HEK293 (cell line): ENCODE measurements at regions not wholly inside any gene's neighbourhood (a gene's known extent, or its start where the extent isn't known, plus 50 kb on each side); places are given as distances from the start of the nearest gene placed in this dataset.

Experiments
- CTCF ChIA-PET: fragments of 350-600 bp; formaldehyde crosslinking; extraction: SDS; loops from one replicate; lab custom pipeline; 2021; ENCODE audit warnings: antibody characterized with exemption; lab: Yijun Ruan, JAX
- POLR2A ChIA-PET: fragments of 300-600 bp; formaldehyde crosslinking; extraction: SDS; loops from one replicate; lab custom pipeline; 2020; ENCODE audit warnings: antibody characterized with exemption, inconsistent platforms; lab: Yijun Ruan, JAX
- H3K27ac ChIP-seq: fragments of 200-500 bp; sonication (Bioruptor generic); 2 replicates; pipeline ENCODE4 v1.5.1; 2014; ENCODE audit warnings: low read depth, low read length, control low read depth, inconsistent platforms; ENCODE audit errors: extremely low read depth
- H3K36me3 ChIP-seq, 2 experiments: fragments of 200-500 bp in 1 of 2; sonication (Bioruptor generic) in 1 of 2; 1 replicate in 1 of 2; 2 replicates in 1 of 2; pipeline ENCODE4 v1.5.1; 2014 to 2017; ENCODE audit warnings: inconsistent platforms in 2 of 2, low read length in 2 of 2; ENCODE audit not compliant: control insufficient read depth in 2 of 2, insufficient read depth in 1 of 2
- H3K4me1 ChIP-seq: fragments of 200-500 bp; sonication (Bioruptor generic); 2 replicates; pipeline ENCODE4 v1.5.1; 2014; ENCODE audit warnings: mild to moderate bottlenecking, low read length, inconsistent platforms; ENCODE audit not compliant: control insufficient read depth, insufficient read depth
- H3K4me3 ChIP-seq: 2 replicates; pipeline ENCODE4 v1.5.1; 2011; ENCODE audit warnings: low read depth, mild to moderate bottlenecking, control low read depth, low read length, moderate library complexity
- H3K9me3 ChIP-seq: fragments of 200-500 bp; sonication (Bioruptor generic); 2 replicates; pipeline ENCODE4 v1.5.1; 2014; ENCODE audit warnings: low read depth, low read length, inconsistent platforms; ENCODE audit not compliant: control insufficient read depth, insufficient read depth
- IKZF3 ChIP-seq: fragments of 450-650 bp; IDR thresholded peaks from 2 replicates; pipeline ENCODE4 v1.5.0; 2018; ENCODE audit warnings: missing biosample characterization, mild to moderate bottlenecking, missing genetic modification characterization, moderate library complexity
- KLF16 ChIP-seq: fragments of 450-650 bp; formaldehyde crosslinking; IDR thresholded peaks from 2 replicates; pipeline ENCODE4 v1.5.1; 2017; ENCODE audit warnings: missing biosample characterization, missing genetic modification characterization
- OSR2 ChIP-seq: fragments of 450-650 bp; formaldehyde crosslinking; IDR thresholded peaks from 2 replicates; pipeline ENCODE4 v1.5.1; 2016; ENCODE audit warnings: missing biosample characterization, missing genetic modification characterization
- SALL2 ChIP-seq: fragments of 450-650 bp; formaldehyde crosslinking; IDR thresholded peaks from 2 replicates; pipeline ENCODE4 v1.5.0; 2017; ENCODE audit warnings: missing biosample characterization, mild to moderate bottlenecking, missing genetic modification characterization, borderline replicate concordance
- SP7 ChIP-seq: fragments of 450-650 bp; formaldehyde crosslinking; IDR thresholded peaks from 2 replicates; pipeline ENCODE4 v1.5.1; 2016; ENCODE audit warnings: missing biosample characterization, missing genetic modification characterization
- ZFHX2 ChIP-seq: fragments of 450-650 bp; formaldehyde crosslinking; conservative IDR thresholded peaks from 2 replicates; pipeline ENCODE4 v1.5.1; 2016; ENCODE audit warnings: missing biosample characterization, missing genetic modification characterization
- ZNF157 ChIP-seq: fragments of 450-650 bp; formaldehyde crosslinking; IDR thresholded peaks from 2 replicates; pipeline ENCODE4 v1.5.1; 2016; ENCODE audit warnings: missing biosample characterization, missing genetic modification characterization
- ZNF211 ChIP-seq: fragments of 450-650 bp; formaldehyde crosslinking; IDR thresholded peaks from 2 replicates; pipeline ENCODE4 v1.5.1; 2016; ENCODE audit warnings: low read depth, missing biosample characterization, missing genetic modification characterization
- ZNF266 ChIP-seq: fragments of 450-650 bp; formaldehyde crosslinking; IDR thresholded peaks from 2 replicates; pipeline ENCODE4 v1.5.1; 2016; ENCODE audit warnings: missing biosample characterization, missing genetic modification characterization, low read depth
- ZNF530 ChIP-seq: fragments of 450-650 bp; formaldehyde crosslinking; IDR thresholded peaks from 2 replicates; pipeline ENCODE4 v1.5.1; 2016; ENCODE audit warnings: low read depth, missing biosample characterization, missing genetic modification characterization
- ZNF585B ChIP-seq: fragments of 450-650 bp; formaldehyde crosslinking; IDR thresholded peaks from 2 replicates; pipeline ENCODE4 v1.5.1; 2016; ENCODE audit warnings: missing biosample characterization, missing genetic modification characterization
- ZNF596 ChIP-seq: fragments of 450-650 bp; IDR thresholded peaks from 2 replicates; pipeline ENCODE4 v1.5.0; 2018; ENCODE audit warnings: missing biosample characterization, mild to moderate bottlenecking, missing genetic modification characterization, moderate library complexity
- TF ChIP-seq, protein P1 (sequence below): fragments of 450-650 bp; formaldehyde crosslinking; IDR thresholded peaks from 2 replicates; pipeline ENCODE4 v1.5.1; 2016; ENCODE audit warnings: missing biosample characterization, missing genetic modification characterization
- TF ChIP-seq, protein P2 (sequence below): fragments of 450-650 bp; formaldehyde crosslinking; IDR thresholded peaks from 2 replicates; pipeline ENCODE4 v1.5.1; 2017; ENCODE audit warnings: missing biosample characterization, missing genetic modification characterization
- TF ChIP-seq, protein P3 (sequence below): fragments of 450-650 bp; formaldehyde crosslinking; IDR thresholded peaks from 2 replicates; pipeline ENCODE4 v1.5.1; 2016; ENCODE audit warnings: missing biosample characterization, missing genetic modification characterization
- TF ChIP-seq, protein P4 (sequence below): fragments of 450-650 bp; formaldehyde crosslinking; IDR thresholded peaks from 2 replicates; pipeline ENCODE4 v1.5.1; 2016; ENCODE audit warnings: missing biosample characterization, missing genetic modification characterization
- TF ChIP-seq, protein P5 (sequence below): fragments of 450-650 bp; formaldehyde crosslinking; IDR thresholded peaks from 2 replicates; pipeline ENCODE4 v1.5.0; 2017; ENCODE audit warnings: missing biosample characterization, missing genetic modification characterization, borderline replicate concordance

DNA sequence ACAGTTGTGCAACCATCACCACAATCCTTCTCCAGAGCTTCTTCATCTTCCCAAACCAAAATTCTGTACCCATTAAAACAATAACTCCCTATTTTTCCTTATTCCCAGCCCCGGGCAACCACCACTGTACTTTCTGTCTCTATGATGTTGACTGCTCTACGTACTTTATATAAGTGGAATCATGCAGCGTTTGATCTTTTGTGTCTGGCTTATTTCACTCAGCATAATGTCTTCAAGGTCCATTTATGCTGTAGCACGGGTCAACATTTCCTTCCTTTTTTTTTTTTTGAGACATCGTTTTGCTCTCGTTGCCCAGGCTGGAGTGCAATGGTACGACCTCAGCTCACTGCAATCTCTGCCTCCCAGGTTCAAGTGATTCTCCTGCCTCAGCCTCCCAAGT lies 162.7 kb upstream of the GSC start:
- no peak overlapping the region for H3K4me3 ChIP-seq
- no peak overlapping the region for H3K27ac ChIP-seq
- TF ChIP-seq, protein P1, sequence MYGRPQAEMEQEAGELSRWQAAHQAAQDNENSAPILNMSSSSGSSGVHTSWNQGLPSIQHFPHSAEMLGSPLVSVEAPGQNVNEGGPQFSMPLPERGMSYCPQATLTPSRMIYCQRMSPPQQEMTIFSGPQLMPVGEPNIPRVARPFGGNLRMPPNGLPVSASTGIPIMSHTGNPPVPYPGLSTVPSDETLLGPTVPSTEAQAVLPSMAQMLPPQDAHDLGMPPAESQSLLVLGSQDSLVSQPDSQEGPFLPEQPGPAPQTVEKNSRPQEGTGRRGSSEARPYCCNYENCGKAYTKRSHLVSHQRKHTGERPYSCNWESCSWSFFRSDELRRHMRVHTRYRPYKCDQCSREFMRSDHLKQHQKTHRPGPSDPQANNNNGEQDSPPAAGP (tag by site-specific recombination) = no peak
- TF ChIP-seq KLF16 = no peak
- no peak for TF ChIP-seq ZNF596 (tag by site-specific recombination)
- no peak for TF ChIP-seq OSR2 (tag by site-specific recombination)
- TF ChIP-seq, protein P2, sequence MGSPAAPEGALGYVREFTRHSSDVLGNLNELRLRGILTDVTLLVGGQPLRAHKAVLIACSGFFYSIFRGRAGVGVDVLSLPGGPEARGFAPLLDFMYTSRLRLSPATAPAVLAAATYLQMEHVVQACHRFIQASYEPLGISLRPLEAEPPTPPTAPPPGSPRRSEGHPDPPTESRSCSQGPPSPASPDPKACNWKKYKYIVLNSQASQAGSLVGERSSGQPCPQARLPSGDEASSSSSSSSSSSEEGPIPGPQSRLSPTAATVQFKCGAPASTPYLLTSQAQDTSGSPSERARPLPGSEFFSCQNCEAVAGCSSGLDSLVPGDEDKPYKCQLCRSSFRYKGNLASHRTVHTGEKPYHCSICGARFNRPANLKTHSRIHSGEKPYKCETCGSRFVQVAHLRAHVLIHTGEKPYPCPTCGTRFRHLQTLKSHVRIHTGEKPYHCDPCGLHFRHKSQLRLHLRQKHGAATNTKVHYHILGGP (tag by site-specific recombination) = no peak
- no peak for TF ChIP-seq ZNF211 (tag by site-specific recombination)
- no peak for TF ChIP-seq ZNF585B
- TF ChIP-seq, all 188 proteins: peak for 0
- Histone ChIP-seq H3K9me3 (no peaks in the 10 kb centered on the region), H3K36me3 (no peaks in the 10 kb centered on the region), H3K4me1 (no peaks in the 10 kb centered on the region)
- ChIA-PET POLR2A (no interaction called here), CTCF (no interaction called here)

DNA sequence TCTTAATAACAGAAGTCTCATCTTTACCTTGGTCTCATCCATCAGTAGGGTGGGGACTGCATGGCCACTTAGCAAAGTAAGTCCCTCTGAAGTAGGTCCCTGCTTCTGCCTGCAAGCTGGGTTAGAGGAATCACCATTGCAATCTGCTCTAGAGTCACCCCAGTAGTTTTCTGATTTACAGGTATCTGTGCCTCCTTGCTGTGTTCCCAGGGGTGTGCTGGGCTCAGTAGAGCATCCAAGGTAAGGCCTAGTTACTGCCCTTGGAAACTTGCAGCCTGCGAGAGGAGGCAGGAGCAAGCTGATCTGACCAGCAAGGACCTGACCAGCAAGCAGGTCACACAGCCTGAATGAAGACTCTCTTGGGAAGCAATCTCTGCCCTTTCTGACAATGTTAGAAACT lies 160.8 kb upstream of the GSC start:
- H3K27ac ChIP-seq = no peak overlapping the region
- TF ChIP-seq KLF16 (no peak), ZNF596 (tag by site-specific recombination) (no peak), ZNF266 (tag by site-specific recombination) (no peak), IKZF3 (tag by site-specific recombination) (no peak), ZNF157 (no peak), ZFHX2 (tag by site-specific recombination) (no peak), SP7 (tag by site-specific recombination) (no peak), ZNF530 (tag by site-specific recombination) (no peak), SALL2 (tag by site-specific recombination) (no peak)
- TF ChIP-seq, protein P3, sequence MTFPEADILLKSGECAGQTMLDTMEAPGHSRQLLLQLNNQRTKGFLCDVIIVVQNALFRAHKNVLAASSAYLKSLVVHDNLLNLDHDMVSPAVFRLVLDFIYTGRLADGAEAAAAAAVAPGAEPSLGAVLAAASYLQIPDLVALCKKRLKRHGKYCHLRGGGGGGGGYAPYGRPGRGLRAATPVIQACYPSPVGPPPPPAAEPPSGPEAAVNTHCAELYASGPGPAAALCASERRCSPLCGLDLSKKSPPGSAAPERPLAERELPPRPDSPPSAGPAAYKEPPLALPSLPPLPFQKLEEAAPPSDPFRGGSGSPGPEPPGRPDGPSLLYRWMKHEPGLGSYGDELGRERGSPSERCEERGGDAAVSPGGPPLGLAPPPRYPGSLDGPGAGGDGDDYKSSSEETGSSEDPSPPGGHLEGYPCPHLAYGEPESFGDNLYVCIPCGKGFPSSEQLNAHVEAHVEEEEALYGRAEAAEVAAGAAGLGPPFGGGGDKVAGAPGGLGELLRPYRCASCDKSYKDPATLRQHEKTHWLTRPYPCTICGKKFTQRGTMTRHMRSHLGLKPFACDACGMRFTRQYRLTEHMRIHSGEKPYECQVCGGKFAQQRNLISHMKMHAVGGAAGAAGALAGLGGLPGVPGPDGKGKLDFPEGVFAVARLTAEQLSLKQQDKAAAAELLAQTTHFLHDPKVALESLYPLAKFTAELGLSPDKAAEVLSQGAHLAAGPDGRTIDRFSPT (tag by site-specific recombination) = no peak
- TF ChIP-seq, protein P1 (tag by site-specific recombination) = no peak
- TF ChIP-seq, protein P4, sequence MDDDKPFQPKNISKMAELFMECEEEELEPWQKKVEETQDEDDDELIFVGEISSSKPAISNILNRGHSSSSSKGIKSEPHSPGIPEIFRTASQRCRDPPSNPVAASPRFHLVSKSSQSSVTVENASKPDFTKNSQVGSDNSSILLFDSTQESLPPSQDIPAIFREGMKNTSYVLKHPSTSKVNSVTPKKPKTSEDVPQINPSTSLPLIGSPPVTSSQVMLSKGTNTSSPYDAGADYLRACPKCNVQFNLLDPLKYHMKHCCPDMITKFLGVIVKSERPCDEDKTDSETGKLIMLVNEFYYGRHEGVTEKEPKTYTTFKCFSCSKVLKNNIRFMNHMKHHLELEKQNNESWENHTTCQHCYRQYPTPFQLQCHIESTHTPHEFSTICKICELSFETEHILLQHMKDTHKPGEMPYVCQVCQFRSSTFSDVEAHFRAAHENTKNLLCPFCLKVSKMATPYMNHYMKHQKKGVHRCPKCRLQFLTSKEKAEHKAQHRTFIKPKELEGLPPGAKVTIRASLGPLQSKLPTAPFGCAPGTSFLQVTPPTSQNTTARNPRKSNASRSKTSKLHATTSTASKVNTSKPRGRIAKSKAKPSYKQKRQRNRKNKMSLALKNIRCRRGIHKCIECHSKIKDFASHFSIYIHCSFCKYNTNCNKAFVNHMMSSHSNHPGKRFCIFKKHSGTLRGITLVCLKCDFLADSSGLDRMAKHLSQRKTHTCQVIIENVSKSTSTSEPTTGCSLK (tag by site-specific recombination) = no peak
- TF ChIP-seq, protein P5, sequence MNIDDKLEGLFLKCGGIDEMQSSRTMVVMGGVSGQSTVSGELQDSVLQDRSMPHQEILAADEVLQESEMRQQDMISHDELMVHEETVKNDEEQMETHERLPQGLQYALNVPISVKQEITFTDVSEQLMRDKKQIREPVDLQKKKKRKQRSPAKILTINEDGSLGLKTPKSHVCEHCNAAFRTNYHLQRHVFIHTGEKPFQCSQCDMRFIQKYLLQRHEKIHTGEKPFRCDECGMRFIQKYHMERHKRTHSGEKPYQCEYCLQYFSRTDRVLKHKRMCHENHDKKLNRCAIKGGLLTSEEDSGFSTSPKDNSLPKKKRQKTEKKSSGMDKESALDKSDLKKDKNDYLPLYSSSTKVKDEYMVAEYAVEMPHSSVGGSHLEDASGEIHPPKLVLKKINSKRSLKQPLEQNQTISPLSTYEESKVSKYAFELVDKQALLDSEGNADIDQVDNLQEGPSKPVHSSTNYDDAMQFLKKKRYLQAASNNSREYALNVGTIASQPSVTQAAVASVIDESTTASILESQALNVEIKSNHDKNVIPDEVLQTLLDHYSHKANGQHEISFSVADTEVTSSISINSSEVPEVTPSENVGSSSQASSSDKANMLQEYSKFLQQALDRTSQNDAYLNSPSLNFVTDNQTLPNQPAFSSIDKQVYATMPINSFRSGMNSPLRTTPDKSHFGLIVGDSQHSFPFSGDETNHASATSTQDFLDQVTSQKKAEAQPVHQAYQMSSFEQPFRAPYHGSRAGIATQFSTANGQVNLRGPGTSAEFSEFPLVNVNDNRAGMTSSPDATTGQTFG (tag by site-specific recombination) = no peak
- CTCF ChIA-PET = no interaction called here
- H3K36me3 ChIP-seq = no peaks in the 10 kb centered on the region
- POLR2A ChIA-PET = no interaction called here
- no peaks in the 10 kb centered on the region for H3K9me3 ChIP-seq
- H3K4me1 ChIP-seq = no peaks in the 10 kb centered on the region
- no peak overlapping the region for H3K4me3 ChIP-seq
